ENCODE measurements at regions not wholly inside any gene's neighbourhood (a gene's known extent, or its start where the extent isn't known, plus 50 kb on each side); places are given as distances from the start of the nearest gene placed in this dataset.

- Histone ChIP-seq H2BK20ac (ENCODE audit: low read length) (no peak overlapping the region), H4K20me1 (replicated peaks in 1 of 2; ENCODE audit: control insufficient read depth in 1 of 2, insufficient read depth in 2 of 2, low read length in 2 of 2) (peaks cover 0 to 1% of the 10 kb centered on the region in 2 experiments), H3K56ac (replicated peaks; ENCODE audit: insufficient read length, low read depth, low read length) (no peak overlapping the region), H4K91ac (replicated peaks; ENCODE audit: insufficient read length, low read length) (no peak overlapping the region), H3K23me2 (ENCODE audit: low read depth, low read length) (no peaks in the 10 kb centered on the region), H2BK5ac (ENCODE audit: low read depth, low read length) (no peak overlapping the region), H4K8ac (ENCODE audit: extremely low read depth, insufficient read depth, low read length) (no peak overlapping the region), H3K4me3 (ENCODE audit: extremely low read depth in 1 of 4, insufficient read depth in 2 of 4, low read depth in 3 of 4, low read length in 4 of 4) (no peak overlapping the region), H3K4me2 (ENCODE audit: insufficient read depth in 1 of 2, low read depth in 2 of 2, low read length in 2 of 2) (no peak overlapping the region), H3K79me2 (ENCODE audit: control insufficient read depth in 1 of 2, insufficient read depth in 2 of 2, low read length in 2 of 2) (no peaks in the 10 kb centered on the region), H3K18ac (ENCODE audit: extremely low read depth, low read length) (no peak overlapping the region), H2AK5ac (ENCODE audit: low read depth, low read length) (no peak overlapping the region), H3K27me3 (replicated peaks in 1 of 4; ENCODE audit: control insufficient read depth in 3 of 4, extremely low read depth in 1 of 4, insufficient read depth in 3 of 4, low read length in 3 of 4) (no peaks in the 10 kb centered on the region), H4K5ac (ENCODE audit: insufficient read length, low read depth, low read length) (no peak overlapping the region), H3K14ac (ENCODE audit: insufficient read length) (no peak overlapping the region), H2BK15ac (ENCODE audit: low read length) (no peak overlapping the region), H2BK12ac (ENCODE audit: low read depth, low read length) (no peak overlapping the region), H3K4me1 (replicated peaks in 1 of 4; ENCODE audit: control insufficient read depth in 3 of 4, insufficient read depth in 4 of 4, low read length in 3 of 4) (no peaks in the 10 kb centered on the region), H3K9me3 (ENCODE audit: insufficient read depth in 2 of 2, low read depth in 1 of 2, low read length in 1 of 2) (peaks cover 0 to 10% of the 10 kb centered on the region in 2 experiments; a peak in 2 of 4 replicates), H2AFZ (ENCODE audit: low read length) (no peak overlapping the region), H3K23ac (ENCODE audit: insufficient read length) (no peak overlapping the region), H3K36me3 (ENCODE audit: control insufficient read depth in 2 of 4, insufficient read depth in 4 of 4, low read length in 3 of 4) (no peaks in the 10 kb centered on the region), H3K4ac (replicated peaks; ENCODE audit: insufficient read length, low read depth, low read length) (no peak overlapping the region), H3K9ac (replicated peaks in 1 of 4; ENCODE audit: extremely low read depth in 1 of 4, low read depth in 3 of 4, low read length in 3 of 4) (no peak overlapping the region), H3K27ac (ENCODE audit: low read depth, low read length) (no peak overlapping the region), H2BK120ac (replicated peaks; ENCODE audit: low read depth, low read length) (no peak overlapping the region), H3K79me1 (ENCODE audit: low read depth, low read length) (no peaks in the 10 kb centered on the region)
- FAIRE-seq (no peak), DNase-seq (ENCODE audit: low read depth in 1 of 2, low spot score in 2 of 2) (no peak)
- CTCF ChIA-PET (ENCODE audit: partially characterized antibody) = interaction anchor here (0.7 to 1.7 kb wide), 4 partner anchors 19 to 169 kb away, joined by 3 to 4 read pairs (median 3); no protein-coding TSS in a partner anchor
- WGBS, 2 experiments (ENCODE audit: extremely low coverage in 1 of 2, insufficient coverage in 1 of 2, insufficient read length in 1 of 2, insufficient replicate concordance in 2 of 2, low coverage in 1 of 2, low lambda C conversion rate in 2 of 2, missing lambda C conversion rate in 1 of 2) = 85% methylated on average over 6 of the region's 6 CpGs; no CpG with 5 or more reads in 1 of the 2 experiments
- POLR2A ChIA-PET (ENCODE audit: partially characterized antibody) = no interaction called here
- TF ChIP-seq HDAC2 (IDR thresholded peaks at IDR 0.05; ENCODE audit: borderline replicate concordance in 1 of 2, low read depth in 2 of 2, low read length in 2 of 2) (no peak), YY1 (IDR thresholded peaks at IDR 0.05; ENCODE audit: low read depth, low read length) (no peak), TAF7 (optimal IDR thresholded peaks at IDR 0.05; ENCODE audit: borderline replicate concordance, low read depth, low read length) (no peak), SIN3A (conservative IDR thresholded peaks at IDR 0.05 in 1 of 2, IDR thresholded peaks at IDR 0.05 in 1 of 2; ENCODE audit: low read depth in 1 of 2, low read length in 2 of 2) (no peak), ATF2 (IDR thresholded peaks at IDR 0.05; ENCODE audit: low read length) (no peak)
Observed at GRCh38 chr3:28745916-28746617, 397.4 kb upstream of the AZI2 start.

Measured in H1 (cell line).